MM.1S (cell line): ENCODE measurements at regions not wholly inside any gene's neighbourhood (a gene's known extent, or its start where the extent isn't known, plus 50 kb on each side); places are given as distances from the start of the nearest gene placed in this dataset.

Experiments
- DNase-seq: peaks from one replicate; pipeline ENCODE4 v3.0.0-alpha.2; 2015
- H2AFZ ChIP-seq: fragments of 300-600 bp; sonication (generic); 2 replicates; pipeline ENCODE4 v1.6.0; 2016; ENCODE audit warnings: antibody characterized with exemption, low read length
- H3F3A ChIP-seq: fragments of 300-600 bp; sonication (generic); 2 replicates; pipeline ENCODE4 v1.6.1; 2016; ENCODE audit warnings: mild to moderate bottlenecking, antibody characterized with exemption, low read length, moderate library complexity, mixed read lengths; ENCODE audit not compliant: insufficient read depth
- H3K27ac ChIP-seq: fragments of 300-600 bp; sonication (generic); 2 replicates; pipeline ENCODE4 v1.5.1; 2016; ENCODE audit warnings: mild to moderate bottlenecking, low read length
- H3K27me3 ChIP-seq: fragments of 300-600 bp; sonication (generic); replicated peaks from 2 replicates; pipeline ENCODE4 v1.6.0; 2016; ENCODE audit warnings: low read length; ENCODE audit not compliant: insufficient read depth
- H3K36me3 ChIP-seq: fragments of 300-600 bp; sonication (generic); replicated peaks from 2 replicates; pipeline ENCODE4 v1.6.1; 2016; ENCODE audit warnings: mild to moderate bottlenecking, low read length, mixed read lengths; ENCODE audit not compliant: insufficient read depth
- H3K4me1 ChIP-seq: fragments of 300-600 bp; sonication (generic); 2 replicates; pipeline ENCODE4 v1.6.1; 2016; ENCODE audit warnings: low read length, mixed read lengths
- H3K4me2 ChIP-seq: fragments of 300-600 bp; sonication (generic); 2 replicates; pipeline ENCODE4 v1.6.0; 2016; ENCODE audit warnings: low read depth, low read length
- H3K4me3 ChIP-seq: fragments of 300-600 bp; sonication (generic); 2 replicates; pipeline ENCODE4 v1.5.1; 2016; ENCODE audit warnings: low read length, mixed read lengths
- H3K79me2 ChIP-seq: fragments of 300-600 bp; sonication (generic); 2 replicates; pipeline ENCODE4 v1.6.1; 2016; ENCODE audit warnings: mixed run types, low read length, mixed read lengths
- H3K9ac ChIP-seq: fragments of 300-600 bp; sonication (generic); 2 replicates; pipeline ENCODE4 v1.6.1; 2016; ENCODE audit warnings: low read length, mixed read lengths
- H3K9me2 ChIP-seq: fragments of 300-600 bp; sonication (generic); replicated peaks from 2 replicates; pipeline ENCODE4 v1.6.1; 2016; ENCODE audit warnings: mild to moderate bottlenecking, low read length, mixed read lengths; ENCODE audit not compliant: insufficient read depth
- H3K9me3 ChIP-seq: fragments of 300-600 bp; sonication (generic); replicated peaks from 2 replicates; pipeline ENCODE4 v1.6.1; 2016; ENCODE audit warnings: mild to moderate bottlenecking, low read length, mixed read lengths; ENCODE audit not compliant: insufficient read depth
- H4K20me1 ChIP-seq: fragments of 300-600 bp; sonication (generic); 2 replicates; pipeline ENCODE4 v1.6.1; 2016; ENCODE audit warnings: mild to moderate bottlenecking, low read length, moderate library complexity, mixed read lengths; ENCODE audit not compliant: insufficient read depth
- CTCF ChIP-seq: fragments of 300-600 bp; sonication (generic); IDR thresholded peaks from 2 replicates; pipeline ENCODE4 v1.5.1; 2016; ENCODE audit warnings: antibody characterized with exemption, low read length, mixed read lengths
- EZH2 ChIP-seq: fragments of 300-600 bp; sonication (generic); optimal IDR thresholded peaks from 2 replicates; pipeline ENCODE3; 2017; ENCODE audit warnings: low read depth, mild to moderate bottlenecking, antibody characterized with exemption, low read length, mixed read lengths
- EZH2phosphoT487 ChIP-seq: fragments of 300-600 bp; sonication (generic); IDR thresholded peaks from 2 replicates; pipeline ENCODE4 v1.6.1; 2018; ENCODE audit warnings: antibody characterized with exemption, low read length

GRCh38 chr6:84623956-84624680, 140.3 kb downstream of the TBX18 start:
- H3K79me2 ChIP-seq: no peaks in the 10 kb centered on the region
- no peak for DNase-seq
- no peaks in the 10 kb centered on the region for H3K9me3 ChIP-seq
- no peak overlapping the region for H3K9ac ChIP-seq
- no peaks in the 10 kb centered on the region for H4K20me1 ChIP-seq
- no peaks in the 10 kb centered on the region for H3K9me2 ChIP-seq
- H3F3A ChIP-seq: no peaks in the 10 kb centered on the region
- no peak overlapping the region for H2AFZ ChIP-seq
- no peaks in the 10 kb centered on the region for H3K36me3 ChIP-seq
- no peaks in the 10 kb centered on the region for H3K27me3 ChIP-seq
- no peaks in the 10 kb centered on the region for H3K4me1 ChIP-seq
- TF ChIP-seq CTCF: no peak
- TF ChIP-seq EZH2: no peak
- TF ChIP-seq EZH2phosphoT487: no peak
- no peak overlapping the region for H3K27ac ChIP-seq
- no peak overlapping the region for H3K4me2 ChIP-seq
- H3K4me3 ChIP-seq: no peak overlapping the region

- Histone ChIP-seq H3F3A (no peaks in the 10 kb centered on the region), H3K4me3 (no peak overlapping the region), H3K27me3 (no peaks in the 10 kb centered on the region), H3K4me2 (no peak overlapping the region), H3K9me3 (no peaks in the 10 kb centered on the region), H3K79me2 (no peaks in the 10 kb centered on the region), H3K4me1 (no peaks in the 10 kb centered on the region), H3K9me2 (no peaks in the 10 kb centered on the region), H3K36me3 (no peaks in the 10 kb centered on the region), H3K9ac (no peak overlapping the region), H2AFZ (no peak overlapping the region), H3K27ac (no peak overlapping the region), H4K20me1 (no peaks in the 10 kb centered on the region)
- TF ChIP-seq EZH2 (no peak), EZH2phosphoT487 (no peak), CTCF (no peak)
- no peak for DNase-seq
Observed at GRCh38 chr6:84618836-84619235, 145.6 kb downstream of the TBX18 start.

- no peaks in the 10 kb centered on the region for H3F3A ChIP-seq
- TF ChIP-seq EZH2phosphoT487: no peak
- TF ChIP-seq EZH2: no peak
- H3K9me2 ChIP-seq: no peaks in the 10 kb centered on the region
- H3K4me3 ChIP-seq: no peak overlapping the region
- no peaks in the 10 kb centered on the region for H3K36me3 ChIP-seq
- H3K9ac ChIP-seq: no peak overlapping the region
- no peaks in the 10 kb centered on the region for H3K27me3 ChIP-seq
- no peak overlapping the region for H3K27ac ChIP-seq
- no peaks in the 10 kb centered on the region for H3K9me3 ChIP-seq
- no peak for DNase-seq
- H2AFZ ChIP-seq: no peak overlapping the region
- H3K4me2 ChIP-seq: no peak overlapping the region
- no peaks in the 10 kb centered on the region for H3K4me1 ChIP-seq
- H3K79me2 ChIP-seq: no peaks in the 10 kb centered on the region
- no peaks in the 10 kb centered on the region for H4K20me1 ChIP-seq
Observed at GRCh38 chr6:84618046-84618752, 146.2 kb downstream of the TBX18 start.

GRCh38 chr6:84615987-84616386, 148.4 kb downstream of the TBX18 start:
- H3K27me3 ChIP-seq: no peaks in the 10 kb centered on the region

More at GRCh38 chr6:84615987-84616386, 148.4 kb downstream of the TBX18 start:
- DNase-seq: no peak
- H3K79me2 ChIP-seq: no peaks in the 10 kb centered on the region
- no peaks in the 10 kb centered on the region for H3K4me1 ChIP-seq
- H3K4me3 ChIP-seq: no peak overlapping the region
- H3K9me2 ChIP-seq: no peaks in the 10 kb centered on the region
- no peak overlapping the region for H3K9ac ChIP-seq
- H3K27ac ChIP-seq: no peak overlapping the region
- TF ChIP-seq EZH2phosphoT487 (no peak), EZH2 (no peak), CTCF (no peak)
- H3K4me2 ChIP-seq: no peak overlapping the region
- no peaks in the 10 kb centered on the region for H4K20me1 ChIP-seq
- H2AFZ ChIP-seq: no peak overlapping the region
- H3K36me3 ChIP-seq: no peaks in the 10 kb centered on the region
- no peaks in the 10 kb centered on the region for H3K9me3 ChIP-seq
- H3F3A ChIP-seq: no peaks in the 10 kb centered on the region
